ENCODE measurements at regions not wholly inside any gene's neighbourhood (a gene's known extent, or its start where the extent isn't known, plus 50 kb on each side); places are given as distances from the start of the nearest gene placed in this dataset.

GRCh38 chr17:72175787-72176515 is 55.1 kb downstream of the SOX9 start:
- no peaks in the 10 kb centered on the region for H3K36me3 ChIP-seq (replicated peaks in 1 of 2; ENCODE audit: control insufficient read depth in 1 of 2, insufficient read depth in 2 of 2, low read length in 2 of 2)
- no peak overlapping the region for H3K4me3 Mint-ChIP-seq
- TF ChIP-seq, protein P1, sequence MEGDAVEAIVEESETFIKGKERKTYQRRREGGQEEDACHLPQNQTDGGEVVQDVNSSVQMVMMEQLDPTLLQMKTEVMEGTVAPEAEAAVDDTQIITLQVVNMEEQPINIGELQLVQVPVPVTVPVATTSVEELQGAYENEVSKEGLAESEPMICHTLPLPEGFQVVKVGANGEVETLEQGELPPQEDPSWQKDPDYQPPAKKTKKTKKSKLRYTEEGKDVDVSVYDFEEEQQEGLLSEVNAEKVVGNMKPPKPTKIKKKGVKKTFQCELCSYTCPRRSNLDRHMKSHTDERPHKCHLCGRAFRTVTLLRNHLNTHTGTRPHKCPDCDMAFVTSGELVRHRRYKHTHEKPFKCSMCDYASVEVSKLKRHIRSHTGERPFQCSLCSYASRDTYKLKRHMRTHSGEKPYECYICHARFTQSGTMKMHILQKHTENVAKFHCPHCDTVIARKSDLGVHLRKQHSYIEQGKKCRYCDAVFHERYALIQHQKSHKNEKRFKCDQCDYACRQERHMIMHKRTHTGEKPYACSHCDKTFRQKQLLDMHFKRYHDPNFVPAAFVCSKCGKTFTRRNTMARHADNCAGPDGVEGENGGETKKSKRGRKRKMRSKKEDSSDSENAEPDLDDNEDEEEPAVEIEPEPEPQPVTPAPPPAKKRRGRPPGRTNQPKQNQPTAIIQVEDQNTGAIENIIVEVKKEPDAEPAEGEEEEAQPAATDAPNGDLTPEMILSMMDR (IDR thresholded peaks at IDR 0.05), result no peak
- no peak overlapping the region for H3K27ac ChIP-seq (ENCODE audit: low read depth in 1 of 2, low read length in 2 of 2)
- H3K27me3 Mint-ChIP-seq (ENCODE audit: low read depth in 3 of 3), result peaks cover 2 to 6% (median 2%) of the 10 kb centered on the region in 3 donors
- H3K27me3 ChIP-seq (ENCODE audit: control insufficient read depth in 2 of 2, insufficient read depth in 2 of 2, low read length in 2 of 2), result no peaks in the 10 kb centered on the region
- H3K27ac Mint-ChIP-seq, result no peak overlapping the region
- no peaks in the 10 kb centered on the region for H3K4me1 Mint-ChIP-seq
- H3K9ac ChIP-seq (ENCODE audit: insufficient read depth, low read length, poor library complexity, severe bottlenecking), result no peak overlapping the region
- no peak overlapping the region for H2AFZ ChIP-seq (ENCODE audit: insufficient read depth, low read depth, low read length, poor library complexity, severe bottlenecking)
- H3K4me3 ChIP-seq (replicated peaks in 1 of 3; ENCODE audit: low read depth in 2 of 3, low read length in 3 of 3), result no peak overlapping the region
- no peak overlapping the region for H3K4me2 ChIP-seq (replicated peaks; ENCODE audit: extremely low read depth, low read length, poor library complexity, severe bottlenecking)
- 75% methylated on average over 10 of the region's 12 CpGs for WGBS (ENCODE audit: insufficient coverage)
- H3K79me2 ChIP-seq (ENCODE audit: insufficient read depth, low read length), result no peaks in the 10 kb centered on the region
- intact Hi-C loops (cut with micrococcal nuclease), result no loop called here
- no peaks in the 10 kb centered on the region for H3K36me3 Mint-ChIP-seq
- DNase-seq, result no peak
- H4K20me1 ChIP-seq (ENCODE audit: insufficient read depth, low read length), result no peaks in the 10 kb centered on the region
- peaks cover 0 to 2% of the 10 kb centered on the region in 2 donors for H3K9me3 ChIP-seq (replicated peaks in 1 of 2; ENCODE audit: control insufficient read depth in 1 of 2, insufficient read depth in 1 of 2, low read length in 2 of 2)
- peaks cover 2 to 9% (median 3%) of the 10 kb centered on the region in 7 donors for H3K9me3 Mint-ChIP-seq
- H3K4me1 ChIP-seq (ENCODE audit: control insufficient read depth in 1 of 2, insufficient read depth in 2 of 2, low read length in 2 of 2), result no peaks in the 10 kb centered on the region

GRCh38 chr17:72176516-72176851 is 55.7 kb downstream of the SOX9 start:
- intact Hi-C loops (cut with micrococcal nuclease), result no loop called here
- Histone ChIP-seq H3K27me3 (ENCODE audit: control insufficient read depth in 2 of 2, insufficient read depth in 2 of 2, low read length in 2 of 2) (no peaks in the 10 kb centered on the region), H3K79me2 (ENCODE audit: insufficient read depth, low read length) (no peaks in the 10 kb centered on the region), H3K9ac (ENCODE audit: insufficient read depth, low read length, poor library complexity, severe bottlenecking) (no peak overlapping the region), H3K4me2 (replicated peaks; ENCODE audit: extremely low read depth, low read length, poor library complexity, severe bottlenecking) (no peak overlapping the region), H3K9me3 (replicated peaks in 1 of 2; ENCODE audit: control insufficient read depth in 1 of 2, insufficient read depth in 1 of 2, low read length in 2 of 2) (peaks cover 0 to 2% of the 10 kb centered on the region in 2 donors), H2AFZ (ENCODE audit: insufficient read depth, low read depth, low read length, poor library complexity, severe bottlenecking) (no peak overlapping the region), H4K20me1 (ENCODE audit: insufficient read depth, low read length) (no peaks in the 10 kb centered on the region), H3K4me3 (replicated peaks in 1 of 3; ENCODE audit: low read depth in 2 of 3, low read length in 3 of 3) (no peak overlapping the region), H3K36me3 (replicated peaks in 1 of 2; ENCODE audit: control insufficient read depth in 1 of 2, insufficient read depth in 2 of 2, low read length in 2 of 2) (no peaks in the 10 kb centered on the region), H3K4me1 (ENCODE audit: control insufficient read depth in 1 of 2, insufficient read depth in 2 of 2, low read length in 2 of 2) (no peaks in the 10 kb centered on the region), H3K27ac (ENCODE audit: low read depth in 1 of 2, low read length in 2 of 2) (no peak overlapping the region)
- Mint-ChIP-seq H3K4me3 (no peak overlapping the region), H3K27ac (no peak overlapping the region), H3K36me3 (no peaks in the 10 kb centered on the region), H3K27me3 (ENCODE audit: low read depth in 3 of 3) (peaks cover 2 to 5% (median 2%) of the 10 kb centered on the region in 3 donors), H3K4me1 (no peaks in the 10 kb centered on the region), H3K9me3 (peaks cover 2 to 13% (median 6%) of the 10 kb centered on the region in 7 donors)
- no peak for DNase-seq
- TF ChIP-seq, protein P1 (IDR thresholded peaks at IDR 0.05), result no peak
- no CpG with 5 or more reads among the region's 3 CpGs for WGBS (ENCODE audit: insufficient coverage)
